ENCODE measurements at regions not wholly inside any gene's neighbourhood (a gene's known extent, or its start where the extent isn't known, plus 50 kb on each side); places are given as distances from the start of the nearest gene placed in this dataset.

DNA sequence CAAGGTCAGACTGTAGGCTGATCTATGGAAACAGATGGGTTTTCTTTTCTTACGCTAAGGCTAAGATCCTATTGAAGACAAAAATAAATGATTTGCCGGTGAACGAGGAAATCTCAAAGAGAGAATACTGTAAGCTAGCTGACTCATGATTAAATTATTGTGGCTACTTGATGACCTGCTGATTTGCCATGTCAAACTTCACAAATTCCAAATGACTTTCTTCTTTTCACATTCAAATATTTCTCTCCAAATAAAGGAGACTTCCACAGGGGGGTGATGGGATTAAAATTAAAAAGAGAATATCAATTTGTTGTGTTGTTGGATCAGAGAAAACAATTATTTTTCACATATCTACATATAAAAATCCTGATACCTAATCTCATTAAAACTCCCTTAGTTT is 860.6 kb upstream of the ZWINT start:
- ChIA-PET POLR2A (no interaction called here), CTCF (no interaction called here)
- no peaks in the 10 kb centered on the region for H3K4me1 ChIP-seq (ENCODE audit: control insufficient read depth, insufficient read depth, low read length)
- 0 out of 2 replicates have a peak, but pooled peaks cover 2% of the 10 kb centered on the region for H3K9me3 ChIP-seq (ENCODE audit: control insufficient read depth, insufficient read depth, low read depth, low read length)
- no peaks in the 10 kb centered on the region for H3K27me3 ChIP-seq (ENCODE audit: control insufficient read depth, insufficient read depth, low read length)
- TF ChIP-seq SIN3A (IDR thresholded peaks at IDR 0.05; ENCODE audit: borderline replicate concordance, insufficient read depth, low read depth, low read length): no peak
- intact Hi-C loops (cut with micrococcal nuclease; ENCODE audit: unreplicated experiment): no loop called here
- in situ Hi-C loops (cut with HindIII; ENCODE audit: low pct_unique_long_range_greater_than_20kb, low sequenced_read_pairs): no loop called here
- no TSS peak for BruUV-seq (replicated peaks)
- H3K36me3 ChIP-seq (ENCODE audit: control insufficient read depth, insufficient read depth, low read length): no peaks in the 10 kb centered on the region
- H3K4me3 ChIP-seq (ENCODE audit: low read depth in 2 of 2, low read length in 2 of 2): no peak overlapping the region
- DNase-seq (ENCODE audit: low read depth, low spot score): no peak
- no peak for ATAC-seq
- H3K27ac ChIP-seq (ENCODE audit: low read length): no peak overlapping the region

DNA sequence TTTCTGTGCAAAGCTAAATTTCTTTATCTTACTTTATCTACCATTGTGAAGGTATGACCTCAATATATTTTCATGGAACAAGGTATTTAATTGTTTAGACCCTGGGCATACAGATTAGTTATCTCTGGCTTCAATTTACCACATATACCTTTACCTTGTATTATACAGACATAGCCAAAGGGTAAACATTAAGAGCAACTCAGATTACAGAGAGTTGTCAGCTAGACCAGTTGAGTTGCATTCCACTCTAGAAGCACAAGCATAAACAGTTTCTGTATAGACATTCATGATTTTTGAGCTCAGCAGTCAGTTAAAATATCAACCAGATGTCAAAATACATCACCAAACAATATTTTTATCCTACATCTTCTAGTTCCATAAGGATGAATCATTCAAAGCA is 857.3 kb upstream of the ZWINT start:
- no TSS peak for BruUV-seq (replicated peaks)
- POLR2A ChIA-PET: no interaction called here
- CTCF ChIA-PET: no interaction called here
- Histone ChIP-seq H3K4me1 (ENCODE audit: control insufficient read depth, insufficient read depth, low read length) (no peaks in the 10 kb centered on the region), H3K36me3 (ENCODE audit: control insufficient read depth, insufficient read depth, low read length) (no peaks in the 10 kb centered on the region), H3K27ac (ENCODE audit: low read length) (no peak overlapping the region), H3K9me3 (ENCODE audit: control insufficient read depth, insufficient read depth, low read depth, low read length) (peaks cover 7% of the 10 kb centered on the region; the same call in 1 of the 2 replicates), H3K27me3 (ENCODE audit: control insufficient read depth, insufficient read depth, low read length) (no peaks in the 10 kb centered on the region), H3K4me3 (ENCODE audit: low read depth in 2 of 2, low read length in 2 of 2) (no peak overlapping the region)
- TF ChIP-seq, protein P1, sequence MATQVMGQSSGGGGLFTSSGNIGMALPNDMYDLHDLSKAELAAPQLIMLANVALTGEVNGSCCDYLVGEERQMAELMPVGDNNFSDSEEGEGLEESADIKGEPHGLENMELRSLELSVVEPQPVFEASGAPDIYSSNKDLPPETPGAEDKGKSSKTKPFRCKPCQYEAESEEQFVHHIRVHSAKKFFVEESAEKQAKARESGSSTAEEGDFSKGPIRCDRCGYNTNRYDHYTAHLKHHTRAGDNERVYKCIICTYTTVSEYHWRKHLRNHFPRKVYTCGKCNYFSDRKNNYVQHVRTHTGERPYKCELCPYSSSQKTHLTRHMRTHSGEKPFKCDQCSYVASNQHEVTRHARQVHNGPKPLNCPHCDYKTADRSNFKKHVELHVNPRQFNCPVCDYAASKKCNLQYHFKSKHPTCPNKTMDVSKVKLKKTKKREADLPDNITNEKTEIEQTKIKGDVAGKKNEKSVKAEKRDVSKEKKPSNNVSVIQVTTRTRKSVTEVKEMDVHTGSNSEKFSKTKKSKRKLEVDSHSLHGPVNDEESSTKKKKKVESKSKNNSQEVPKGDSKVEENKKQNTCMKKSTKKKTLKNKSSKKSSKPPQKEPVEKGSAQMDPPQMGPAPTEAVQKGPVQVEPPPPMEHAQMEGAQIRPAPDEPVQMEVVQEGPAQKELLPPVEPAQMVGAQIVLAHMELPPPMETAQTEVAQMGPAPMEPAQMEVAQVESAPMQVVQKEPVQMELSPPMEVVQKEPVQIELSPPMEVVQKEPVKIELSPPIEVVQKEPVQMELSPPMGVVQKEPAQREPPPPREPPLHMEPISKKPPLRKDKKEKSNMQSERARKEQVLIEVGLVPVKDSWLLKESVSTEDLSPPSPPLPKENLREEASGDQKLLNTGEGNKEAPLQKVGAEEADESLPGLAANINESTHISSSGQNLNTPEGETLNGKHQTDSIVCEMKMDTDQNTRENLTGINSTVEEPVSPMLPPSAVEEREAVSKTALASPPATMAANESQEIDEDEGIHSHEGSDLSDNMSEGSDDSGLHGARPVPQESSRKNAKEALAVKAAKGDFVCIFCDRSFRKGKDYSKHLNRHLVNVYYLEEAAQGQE (IDR thresholded peaks at IDR 0.05; ENCODE audit: insufficient read depth in 1 of 2, low read depth in 2 of 2, low read length in 1 of 2): no peak
- TF ChIP-seq TCF7L2 (IDR thresholded peaks at IDR 0.05; ENCODE audit: low read depth, low read length) (no peak), CTCF (IDR thresholded peaks at IDR 0.05) (no peak), SIN3A (IDR thresholded peaks at IDR 0.05; ENCODE audit: borderline replicate concordance, insufficient read depth, low read depth, low read length) (no peak), POLR2AphosphoS5 (IDR thresholded peaks at IDR 0.05; ENCODE audit: low read depth, low read length) (no peak)
- intact Hi-C loops (cut with micrococcal nuclease; ENCODE audit: unreplicated experiment) (no loop called here), in situ Hi-C loops (cut with HindIII; ENCODE audit: low pct_unique_long_range_greater_than_20kb, low sequenced_read_pairs) (no loop called here)
- no peak for DNase-seq (ENCODE audit: low read depth, low spot score)
- ATAC-seq: no peak

DNA sequence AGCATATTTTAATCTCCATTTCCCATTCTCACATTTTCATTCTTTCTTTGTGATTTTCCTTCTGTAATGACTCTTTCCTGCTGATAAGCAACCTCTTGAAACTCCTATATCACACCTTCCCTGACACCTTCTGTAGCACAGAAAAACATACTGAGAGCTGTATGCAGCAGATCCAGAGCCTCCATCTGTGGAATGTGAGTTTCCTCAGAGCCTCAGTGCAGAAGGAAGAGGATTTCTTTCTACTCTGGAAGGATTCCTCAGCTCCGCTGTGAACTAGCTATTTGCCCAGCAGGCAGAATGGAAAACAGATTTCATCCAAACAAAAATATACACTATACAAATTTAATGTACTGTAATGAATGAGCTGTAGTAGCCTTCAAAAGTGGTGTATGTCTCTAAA is 841.3 kb upstream of the ZWINT start:
- Histone ChIP-seq H3K27ac (ENCODE audit: low read length) (no peak overlapping the region), H3K9me3 (ENCODE audit: control insufficient read depth, insufficient read depth, low read depth, low read length) (no peaks in the 10 kb centered on the region), H3K27me3 (ENCODE audit: control insufficient read depth, insufficient read depth, low read length) (no peaks in the 10 kb centered on the region), H3K36me3 (ENCODE audit: control insufficient read depth, insufficient read depth, low read length) (no peaks in the 10 kb centered on the region), H3K4me3 (ENCODE audit: low read depth in 2 of 2, low read length in 2 of 2) (no peak overlapping the region), H3K4me1 (ENCODE audit: control insufficient read depth, insufficient read depth, low read length) (no peaks in the 10 kb centered on the region)
- in situ Hi-C loops (cut with HindIII; ENCODE audit: low pct_unique_long_range_greater_than_20kb, low sequenced_read_pairs) (no loop called here), intact Hi-C loops (cut with micrococcal nuclease; ENCODE audit: unreplicated experiment) (no loop called here)
- ChIA-PET CTCF (no interaction called here), POLR2A (no interaction called here)
- BruUV-seq (replicated peaks): no TSS peak
- DNase-seq (ENCODE audit: low read depth, low spot score) (no peak), ATAC-seq (no peak)
- TF ChIP-seq TCF7L2 (IDR thresholded peaks at IDR 0.05; ENCODE audit: low read depth, low read length) (no peak), CTCF (IDR thresholded peaks at IDR 0.05) (no peak), POLR2AphosphoS5 (IDR thresholded peaks at IDR 0.05; ENCODE audit: low read depth, low read length) (no peak), SIN3A (IDR thresholded peaks at IDR 0.05; ENCODE audit: borderline replicate concordance, insufficient read depth, low read depth, low read length) (no peak)
- TF ChIP-seq, protein P1 (IDR thresholded peaks at IDR 0.05; ENCODE audit: insufficient read depth in 1 of 2, low read depth in 2 of 2, low read length in 1 of 2): no peak

All from Panc1 (cell line).